SH-SY5Y (cell line): ENCODE measurements at regions not wholly inside any gene's neighbourhood (a gene's known extent, or its start where the extent isn't known, plus 50 kb on each side); places are given as distances from the start of the nearest gene placed in this dataset.

Experiments
- GATA2 ChIP-seq: IDR thresholded peaks from 2 replicates; pipeline ENCODE4 v1.6.1; 2011; ENCODE audit warnings: mild to moderate bottlenecking, low read depth, low read length
- GATA3 ChIP-seq: IDR thresholded peaks from 2 replicates; pipeline ENCODE4 v1.6.1; 2011; ENCODE audit warnings: low read depth, mild to moderate bottlenecking, low read length, moderate library complexity

GRCh38 chr11:21897752-21898151, 295.1 kb upstream of the ANO5 start:
- TF ChIP-seq GATA3 (no peak), GATA2 (no peak)
